MM.1S (cell line): ENCODE measurements at regions not wholly inside any gene's neighbourhood (a gene's known extent, or its start where the extent isn't known, plus 50 kb on each side); places are given as distances from the start of the nearest gene placed in this dataset.

Source experiments
- DNase-seq: peaks from one replicate; pipeline ENCODE4 v3.0.0-alpha.2; 2015
- H2AFZ ChIP-seq: fragments of 300-600 bp; sonication (generic); 2 replicates; pipeline ENCODE4 v1.6.0; 2016; ENCODE audit warnings: antibody characterized with exemption, low read length
- H3F3A ChIP-seq: fragments of 300-600 bp; sonication (generic); 2 replicates; pipeline ENCODE4 v1.6.1; 2016; ENCODE audit warnings: mild to moderate bottlenecking, antibody characterized with exemption, low read length, moderate library complexity, mixed read lengths; ENCODE audit not compliant: insufficient read depth
- H3K27ac ChIP-seq: fragments of 300-600 bp; sonication (generic); 2 replicates; pipeline ENCODE4 v1.5.1; 2016; ENCODE audit warnings: mild to moderate bottlenecking, low read length
- H3K27me3 ChIP-seq: fragments of 300-600 bp; sonication (generic); replicated peaks from 2 replicates; pipeline ENCODE4 v1.6.0; 2016; ENCODE audit warnings: low read length; ENCODE audit not compliant: insufficient read depth
- H3K36me3 ChIP-seq: fragments of 300-600 bp; sonication (generic); replicated peaks from 2 replicates; pipeline ENCODE4 v1.6.1; 2016; ENCODE audit warnings: mild to moderate bottlenecking, low read length, mixed read lengths; ENCODE audit not compliant: insufficient read depth
- H3K4me1 ChIP-seq: fragments of 300-600 bp; sonication (generic); 2 replicates; pipeline ENCODE4 v1.6.1; 2016; ENCODE audit warnings: low read length, mixed read lengths
- H3K4me2 ChIP-seq: fragments of 300-600 bp; sonication (generic); 2 replicates; pipeline ENCODE4 v1.6.0; 2016; ENCODE audit warnings: low read depth, low read length
- H3K4me3 ChIP-seq: fragments of 300-600 bp; sonication (generic); 2 replicates; pipeline ENCODE4 v1.5.1; 2016; ENCODE audit warnings: low read length, mixed read lengths
- H3K79me2 ChIP-seq: fragments of 300-600 bp; sonication (generic); 2 replicates; pipeline ENCODE4 v1.6.1; 2016; ENCODE audit warnings: mixed run types, low read length, mixed read lengths
- H3K9ac ChIP-seq: fragments of 300-600 bp; sonication (generic); 2 replicates; pipeline ENCODE4 v1.6.1; 2016; ENCODE audit warnings: low read length, mixed read lengths
- H3K9me2 ChIP-seq: fragments of 300-600 bp; sonication (generic); replicated peaks from 2 replicates; pipeline ENCODE4 v1.6.1; 2016; ENCODE audit warnings: mild to moderate bottlenecking, low read length, mixed read lengths; ENCODE audit not compliant: insufficient read depth
- H3K9me3 ChIP-seq: fragments of 300-600 bp; sonication (generic); replicated peaks from 2 replicates; pipeline ENCODE4 v1.6.1; 2016; ENCODE audit warnings: mild to moderate bottlenecking, low read length, mixed read lengths; ENCODE audit not compliant: insufficient read depth
- H4K20me1 ChIP-seq: fragments of 300-600 bp; sonication (generic); 2 replicates; pipeline ENCODE4 v1.6.1; 2016; ENCODE audit warnings: mild to moderate bottlenecking, low read length, moderate library complexity, mixed read lengths; ENCODE audit not compliant: insufficient read depth
- EZH2 ChIP-seq: fragments of 300-600 bp; sonication (generic); optimal IDR thresholded peaks from 2 replicates; pipeline ENCODE3; 2017; ENCODE audit warnings: low read depth, mild to moderate bottlenecking, antibody characterized with exemption, low read length, mixed read lengths
- EZH2phosphoT487 ChIP-seq: fragments of 300-600 bp; sonication (generic); IDR thresholded peaks from 2 replicates; pipeline ENCODE4 v1.6.1; 2018; ENCODE audit warnings: antibody characterized with exemption, low read length
- TF ChIP-seq, protein P1 (sequence below): fragments of 300-600 bp; sonication (generic); IDR thresholded peaks from 2 replicates; pipeline ENCODE4 v1.5.1; 2016; ENCODE audit warnings: antibody characterized with exemption, low read length, mixed read lengths

DNA sequence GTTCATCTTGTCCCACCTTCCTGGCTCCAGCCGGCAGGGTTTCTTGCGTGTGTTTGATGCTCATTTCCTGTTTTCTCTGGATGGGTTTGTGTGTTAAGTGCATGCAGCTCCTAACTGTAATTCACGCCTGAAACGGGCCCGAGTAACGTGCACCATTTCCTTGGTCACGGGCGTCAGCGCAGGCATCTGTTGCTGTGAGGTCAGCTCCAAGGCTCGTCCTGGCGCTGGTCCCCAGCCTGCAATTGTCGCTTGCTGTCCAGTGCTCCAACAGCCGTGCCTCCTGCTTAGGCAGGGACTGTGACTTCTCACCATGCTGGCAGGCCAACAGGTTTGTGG, 201.1 kb downstream of the GLRX3 start:
- no peak overlapping the region for H3K9ac ChIP-seq
- no peaks in the 10 kb centered on the region for H3K36me3 ChIP-seq
- no peaks in the 10 kb centered on the region for H3F3A ChIP-seq
- H3K27me3 ChIP-seq: no peaks in the 10 kb centered on the region
- H3K4me1 ChIP-seq: no peaks in the 10 kb centered on the region
- no peak overlapping the region for H2AFZ ChIP-seq
- no peak overlapping the region for H3K4me3 ChIP-seq
- no peaks in the 10 kb centered on the region for H4K20me1 ChIP-seq
- H3K9me3 ChIP-seq: no peaks in the 10 kb centered on the region
- H3K9me2 ChIP-seq: no peaks in the 10 kb centered on the region
- no peak for DNase-seq
- H3K4me2 ChIP-seq: no peak overlapping the region
- no peaks in the 10 kb centered on the region for H3K79me2 ChIP-seq
- TF ChIP-seq EZH2phosphoT487 (no peak), EZH2 (no peak)
- TF ChIP-seq, protein P1, sequence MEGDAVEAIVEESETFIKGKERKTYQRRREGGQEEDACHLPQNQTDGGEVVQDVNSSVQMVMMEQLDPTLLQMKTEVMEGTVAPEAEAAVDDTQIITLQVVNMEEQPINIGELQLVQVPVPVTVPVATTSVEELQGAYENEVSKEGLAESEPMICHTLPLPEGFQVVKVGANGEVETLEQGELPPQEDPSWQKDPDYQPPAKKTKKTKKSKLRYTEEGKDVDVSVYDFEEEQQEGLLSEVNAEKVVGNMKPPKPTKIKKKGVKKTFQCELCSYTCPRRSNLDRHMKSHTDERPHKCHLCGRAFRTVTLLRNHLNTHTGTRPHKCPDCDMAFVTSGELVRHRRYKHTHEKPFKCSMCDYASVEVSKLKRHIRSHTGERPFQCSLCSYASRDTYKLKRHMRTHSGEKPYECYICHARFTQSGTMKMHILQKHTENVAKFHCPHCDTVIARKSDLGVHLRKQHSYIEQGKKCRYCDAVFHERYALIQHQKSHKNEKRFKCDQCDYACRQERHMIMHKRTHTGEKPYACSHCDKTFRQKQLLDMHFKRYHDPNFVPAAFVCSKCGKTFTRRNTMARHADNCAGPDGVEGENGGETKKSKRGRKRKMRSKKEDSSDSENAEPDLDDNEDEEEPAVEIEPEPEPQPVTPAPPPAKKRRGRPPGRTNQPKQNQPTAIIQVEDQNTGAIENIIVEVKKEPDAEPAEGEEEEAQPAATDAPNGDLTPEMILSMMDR: no peak
- no peak overlapping the region for H3K27ac ChIP-seq

- no peak for TF ChIP-seq EZH2phosphoT487
- TF ChIP-seq, protein P1: no peak
- TF ChIP-seq EZH2: no peak
- no peaks in the 10 kb centered on the region for H3K79me2 ChIP-seq
- no peaks in the 10 kb centered on the region for H3K27me3 ChIP-seq
- no peak overlapping the region for H2AFZ ChIP-seq
- H3K4me2 ChIP-seq: no peak overlapping the region
- H3K4me3 ChIP-seq: no peak overlapping the region
- no peak overlapping the region for H3K9ac ChIP-seq
- no peaks in the 10 kb centered on the region for H3K4me1 ChIP-seq
- H3K9me3 ChIP-seq: no peaks in the 10 kb centered on the region
- DNase-seq: no peak
- no peaks in the 10 kb centered on the region for H4K20me1 ChIP-seq
- no peaks in the 10 kb centered on the region for H3F3A ChIP-seq
- no peak overlapping the region for H3K27ac ChIP-seq
- no peaks in the 10 kb centered on the region for H3K9me2 ChIP-seq
- no peaks in the 10 kb centered on the region for H3K36me3 ChIP-seq
These were observed 201.8 kb downstream of the GLRX3 start for GRCh38 chr10:130337696-130338635.

- no peak for DNase-seq
- Histone ChIP-seq H3K4me2 (no peak overlapping the region), H3K79me2 (no peaks in the 10 kb centered on the region), H3K9ac (no peak overlapping the region), H3K9me2 (no peaks in the 10 kb centered on the region), H3K4me3 (no peak overlapping the region), H3K27ac (no peak overlapping the region), H3K4me1 (no peaks in the 10 kb centered on the region), H3K36me3 (no peaks in the 10 kb centered on the region), H2AFZ (no peak overlapping the region), H4K20me1 (no peaks in the 10 kb centered on the region), H3F3A (no peaks in the 10 kb centered on the region), H3K9me3 (no peaks in the 10 kb centered on the region), H3K27me3 (no peaks in the 10 kb centered on the region)
- TF ChIP-seq EZH2 (no peak), EZH2phosphoT487 (no peak)
- TF ChIP-seq, protein P1: no peak
These were observed 202.4 kb downstream of the GLRX3 start for GRCh38 chr10:130338636-130339024.
